ENCODE measurements at regions not wholly inside any gene's neighbourhood (a gene's known extent, or its start where the extent isn't known, plus 50 kb on each side); places are given as distances from the start of the nearest gene placed in this dataset.

DNA sequence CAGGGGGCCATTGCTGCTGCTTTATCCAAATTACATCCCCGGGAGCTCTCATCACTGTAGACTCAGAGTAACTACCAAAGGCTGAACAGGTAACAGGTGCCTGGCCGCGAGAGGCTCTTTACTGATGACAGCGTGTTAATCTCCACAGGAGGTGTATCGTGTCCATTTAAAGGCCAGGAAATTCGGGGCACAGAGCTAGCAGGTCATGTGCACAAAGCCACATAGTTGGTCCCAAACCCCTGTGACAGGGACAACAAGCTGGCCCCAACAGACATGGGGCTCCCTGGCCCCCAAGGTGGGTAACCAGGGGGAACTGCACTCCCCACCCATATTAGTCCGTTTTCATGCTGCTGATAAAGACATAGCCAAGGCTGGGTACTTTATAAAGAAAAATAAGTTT lies 55.3 kb upstream of the RBFOX3 start:
- Histone ChIP-seq H3K4me3 (no peak overlapping the region), H3K27me3 (peaks cover 42 to 54% (median 43%) of the 10 kb centered on the region in 3 donors), H3K9me3 (no peaks in the 10 kb centered on the region), H3K27ac (no peak overlapping the region), H3K4me1 (no peaks in the 10 kb centered on the region), H3K36me3 (no peaks in the 10 kb centered on the region)
- in situ Hi-C loops (cut with MboI; ENCODE audit: low sequenced_read_pairs in 4 of 4), result no loop called here
- DNase-seq, result no peak
- intact Hi-C loops (cut with DNase I; ENCODE audit: low total_unique reads), result no loop called here
- TF ChIP-seq POLR2A (IDR thresholded peaks at IDR 0.05), result no peak
- TF ChIP-seq, protein P1, sequence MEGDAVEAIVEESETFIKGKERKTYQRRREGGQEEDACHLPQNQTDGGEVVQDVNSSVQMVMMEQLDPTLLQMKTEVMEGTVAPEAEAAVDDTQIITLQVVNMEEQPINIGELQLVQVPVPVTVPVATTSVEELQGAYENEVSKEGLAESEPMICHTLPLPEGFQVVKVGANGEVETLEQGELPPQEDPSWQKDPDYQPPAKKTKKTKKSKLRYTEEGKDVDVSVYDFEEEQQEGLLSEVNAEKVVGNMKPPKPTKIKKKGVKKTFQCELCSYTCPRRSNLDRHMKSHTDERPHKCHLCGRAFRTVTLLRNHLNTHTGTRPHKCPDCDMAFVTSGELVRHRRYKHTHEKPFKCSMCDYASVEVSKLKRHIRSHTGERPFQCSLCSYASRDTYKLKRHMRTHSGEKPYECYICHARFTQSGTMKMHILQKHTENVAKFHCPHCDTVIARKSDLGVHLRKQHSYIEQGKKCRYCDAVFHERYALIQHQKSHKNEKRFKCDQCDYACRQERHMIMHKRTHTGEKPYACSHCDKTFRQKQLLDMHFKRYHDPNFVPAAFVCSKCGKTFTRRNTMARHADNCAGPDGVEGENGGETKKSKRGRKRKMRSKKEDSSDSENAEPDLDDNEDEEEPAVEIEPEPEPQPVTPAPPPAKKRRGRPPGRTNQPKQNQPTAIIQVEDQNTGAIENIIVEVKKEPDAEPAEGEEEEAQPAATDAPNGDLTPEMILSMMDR (IDR thresholded peaks at IDR 0.05 in 4 of 5, conservative IDR thresholded peaks at IDR 0.05 in 1 of 5), result no peak
- no peak for ATAC-seq

DNA sequence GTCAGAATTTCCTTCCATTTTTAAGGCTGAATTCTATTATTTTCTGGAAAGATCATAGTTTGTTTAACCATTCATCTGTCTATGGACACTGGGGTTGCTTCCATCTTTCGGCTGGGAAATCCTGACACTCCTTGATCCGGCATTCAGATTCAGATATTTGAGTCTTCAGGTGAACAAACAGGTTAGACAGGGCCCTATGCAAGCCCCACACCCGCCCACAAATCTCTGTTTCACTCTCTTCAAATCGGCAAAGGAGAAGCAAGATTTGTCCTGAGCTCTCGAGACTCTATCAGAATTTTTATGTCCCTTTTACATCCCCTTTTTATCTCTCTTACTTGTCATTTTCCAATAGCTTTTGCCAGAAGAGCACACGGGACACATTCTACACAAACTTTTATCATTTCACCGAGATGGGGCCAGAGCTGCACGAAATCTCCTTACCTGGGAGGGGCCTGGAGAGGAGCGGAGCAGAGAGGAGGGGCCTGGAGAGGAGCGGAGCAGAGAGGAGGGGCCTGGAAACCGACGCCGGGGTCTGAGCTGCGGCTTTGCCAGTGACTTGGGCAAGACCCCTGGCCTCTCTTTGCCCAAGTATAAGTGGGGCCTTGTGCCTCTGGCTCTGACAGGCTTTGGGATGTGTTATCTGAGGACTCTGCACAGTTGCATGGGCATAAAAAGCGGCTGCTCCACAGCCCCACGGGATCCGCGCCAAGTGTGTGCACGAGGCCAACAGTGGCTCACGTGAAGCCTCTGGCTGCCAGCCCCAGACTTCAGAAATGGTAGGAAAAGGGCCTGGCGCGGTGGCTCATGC lies 54.3 kb upstream of the RBFOX3 start:
- ATAC-seq (no peak), DNase-seq (no peak)
- in situ Hi-C loops (cut with MboI; ENCODE audit: low sequenced_read_pairs in 4 of 4), result no loop called here
- Histone ChIP-seq H3K9me3 (no peaks in the 10 kb centered on the region), H3K36me3 (no peaks in the 10 kb centered on the region), H3K4me1 (no peaks in the 10 kb centered on the region), H3K27me3 (peaks cover 33 to 44% (median 34%) of the 10 kb centered on the region in 3 donors), H3K27ac (no peak overlapping the region), H3K4me3 (no peak overlapping the region)
- intact Hi-C loops (cut with DNase I; ENCODE audit: low total_unique reads), result no loop called here
- no peak for TF ChIP-seq POLR2A (IDR thresholded peaks at IDR 0.05)
- TF ChIP-seq, protein P1 (IDR thresholded peaks at IDR 0.05 in 4 of 5, conservative IDR thresholded peaks at IDR 0.05 in 1 of 5), result no peak

DNA sequence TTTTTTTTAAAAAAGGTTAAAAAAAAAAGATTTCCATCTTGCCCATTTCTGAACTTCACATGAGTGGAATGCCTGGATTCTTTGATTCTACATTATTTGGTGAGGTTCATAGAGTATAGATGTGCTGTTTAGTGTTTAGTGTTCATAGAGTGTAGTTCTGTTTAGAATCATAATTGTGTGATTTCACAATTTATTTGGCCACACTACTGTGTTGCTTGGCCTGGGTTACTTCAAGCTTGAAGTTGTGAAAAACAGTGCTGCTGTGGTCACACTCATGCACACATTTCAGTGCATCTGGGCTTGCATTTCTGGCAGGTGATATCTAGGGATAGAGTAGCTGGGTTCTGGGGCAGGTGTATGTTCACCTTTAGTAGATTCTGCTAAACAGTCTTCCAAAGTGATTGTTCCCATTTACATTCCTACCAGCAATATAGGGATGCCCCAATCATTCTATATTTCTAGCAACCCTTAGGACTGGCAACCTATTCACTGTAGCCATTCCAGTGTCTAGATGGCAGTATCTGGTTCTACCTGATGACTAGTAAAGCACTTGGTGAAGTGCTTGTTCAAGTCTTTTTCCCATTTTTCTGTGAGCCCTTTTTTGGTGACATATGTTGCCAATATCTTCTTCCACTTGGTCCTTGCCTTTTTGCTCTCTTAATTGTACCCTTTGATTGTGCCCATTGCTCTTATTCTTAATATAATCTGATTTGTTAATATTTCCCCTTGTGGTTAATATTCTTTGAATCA lies 50.6 kb upstream of the RBFOX3 start:
- no peak for DNase-seq
- Histone ChIP-seq H3K36me3 (no peaks in the 10 kb centered on the region), H3K4me3 (no peak overlapping the region), H3K4me1 (no peaks in the 10 kb centered on the region), H3K9me3 (no peaks in the 10 kb centered on the region), H3K27ac (no peak overlapping the region), H3K27me3 (peaks cover 22 to 33% (median 24%) of the 10 kb centered on the region in 3 donors)
- intact Hi-C loops (cut with DNase I; ENCODE audit: low total_unique reads), result no loop called here
- in situ Hi-C loops (cut with MboI; ENCODE audit: low sequenced_read_pairs in 4 of 4), result no loop called here
- no peak for ATAC-seq
- TF ChIP-seq, protein P1 (IDR thresholded peaks at IDR 0.05 in 4 of 5, conservative IDR thresholded peaks at IDR 0.05 in 1 of 5), result no peak
- TF ChIP-seq POLR2A (IDR thresholded peaks at IDR 0.05), result no peak

All from gastrocnemius medialis (tissue), 4 donors.